ENCODE measurements at regions not wholly inside any gene's neighbourhood (a gene's known extent, or its start where the extent isn't known, plus 50 kb on each side); places are given as distances from the start of the nearest gene placed in this dataset.

DNA sequence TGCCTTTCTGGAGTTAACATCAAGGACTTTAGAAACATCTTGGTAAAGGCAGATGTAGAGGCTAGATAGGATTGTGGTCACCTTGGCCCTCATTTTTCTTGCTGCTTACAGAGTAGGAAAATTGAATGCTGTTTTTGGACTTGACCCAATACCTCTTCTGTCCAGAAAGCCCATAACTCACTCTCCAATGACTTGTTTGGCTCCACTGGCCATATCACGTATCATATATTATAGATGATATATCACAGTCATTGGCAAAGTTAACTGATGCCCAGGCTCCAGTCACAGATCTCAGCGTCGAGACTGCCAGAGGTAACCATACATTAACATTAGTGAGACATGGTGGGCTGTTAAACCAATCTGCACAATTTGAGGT lies 50.6 kb downstream of the PABIR2 start:
- no peak for TF ChIP-seq CTCF (IDR thresholded peaks at IDR 0.05)
- TF ChIP-seq POLR2A (IDR thresholded peaks at IDR 0.05), result no peak
- TF ChIP-seq POLR2AphosphoS5 (IDR thresholded peaks at IDR 0.05), result no peak
- no peak for TF ChIP-seq EP300 (IDR thresholded peaks at IDR 0.05; ENCODE audit: low read depth)
